Adrenal gland (tissue), 5 donors: ENCODE measurements at regions not wholly inside any gene's neighbourhood (a gene's known extent, or its start where the extent isn't known, plus 50 kb on each side); places are given as distances from the start of the nearest gene placed in this dataset.

ENCODE experiments used
- POLR2A ChIP-seq, 2 donors: fragments of 450-650 bp; IDR thresholded peaks; one replicate each; pipeline ENCODE4 v1.6.1; 2017; ENCODE audit warnings: antibody characterized with exemption in 2 of 2, mild to moderate bottlenecking in 2 of 2, moderate library complexity in 1 of 2
- TF ChIP-seq, protein P1 (sequence below), 6 experiments: fragments of 450-650 bp in 4 of 6; fragments of 200-600 bp in 2 of 6; sonication (generic) in 1 of 6; IDR thresholded peaks; 1 replicate in 5 of 6; 2 replicates in 1 of 6; pipeline versions ENCODE4 v1.5.1 to v1.8.0; 2016 to 2021; ENCODE audit warnings: antibody characterized with exemption in 6 of 6, mild to moderate bottlenecking in 2 of 6, moderate library complexity in 1 of 6
- donor health status: DM: no; HTN: no; CAD: no.

- TF ChIP-seq, protein P1, sequence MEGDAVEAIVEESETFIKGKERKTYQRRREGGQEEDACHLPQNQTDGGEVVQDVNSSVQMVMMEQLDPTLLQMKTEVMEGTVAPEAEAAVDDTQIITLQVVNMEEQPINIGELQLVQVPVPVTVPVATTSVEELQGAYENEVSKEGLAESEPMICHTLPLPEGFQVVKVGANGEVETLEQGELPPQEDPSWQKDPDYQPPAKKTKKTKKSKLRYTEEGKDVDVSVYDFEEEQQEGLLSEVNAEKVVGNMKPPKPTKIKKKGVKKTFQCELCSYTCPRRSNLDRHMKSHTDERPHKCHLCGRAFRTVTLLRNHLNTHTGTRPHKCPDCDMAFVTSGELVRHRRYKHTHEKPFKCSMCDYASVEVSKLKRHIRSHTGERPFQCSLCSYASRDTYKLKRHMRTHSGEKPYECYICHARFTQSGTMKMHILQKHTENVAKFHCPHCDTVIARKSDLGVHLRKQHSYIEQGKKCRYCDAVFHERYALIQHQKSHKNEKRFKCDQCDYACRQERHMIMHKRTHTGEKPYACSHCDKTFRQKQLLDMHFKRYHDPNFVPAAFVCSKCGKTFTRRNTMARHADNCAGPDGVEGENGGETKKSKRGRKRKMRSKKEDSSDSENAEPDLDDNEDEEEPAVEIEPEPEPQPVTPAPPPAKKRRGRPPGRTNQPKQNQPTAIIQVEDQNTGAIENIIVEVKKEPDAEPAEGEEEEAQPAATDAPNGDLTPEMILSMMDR (IDR thresholded peaks at IDR 0.05), result no peak
- no peak for TF ChIP-seq POLR2A (IDR thresholded peaks at IDR 0.05)
Observed at GRCh38 chr13:107466326-107467099, 748.8 kb downstream of the LIG4 start.
